ENCODE measurements at regions not wholly inside any gene's neighbourhood (a gene's known extent, or its start where the extent isn't known, plus 50 kb on each side); places are given as distances from the start of the nearest gene placed in this dataset.

- in situ Hi-C loops (cut with MboI; ENCODE audit: low sequenced_read_pairs in 4 of 4): no loop called here
Observed at GRCh38 chr3:87901141-87901540, 157.7 kb downstream of the CGGBP1 start.

GRCh38 chr3:87900061-87900460 lies 158.7 kb downstream of the CGGBP1 start:
- Histone ChIP-seq H3K27ac (no peak overlapping the region), H3K9me3 (no peaks in the 10 kb centered on the region), H3K36me3 (no peaks in the 10 kb centered on the region), H3K4me3 (no peak overlapping the region), H3K27me3 (no peaks in the 10 kb centered on the region), H3K4me1 (no peaks in the 10 kb centered on the region)
- TF ChIP-seq POLR2A (IDR thresholded peaks at IDR 0.05): no peak
- peak in 1 of 5 experiments; percentile 22 for TF ChIP-seq CTCF (IDR thresholded peaks at IDR 0.05 in 4 of 5, conservative IDR thresholded peaks at IDR 0.05 in 1 of 5)
- in situ Hi-C loops (cut with MboI; ENCODE audit: low sequenced_read_pairs in 4 of 4) (no loop called here), intact Hi-C loops (cut with DNase I; ENCODE audit: low total_unique reads) (no loop called here)
- ATAC-seq: no peak
- no peak for DNase-seq

More at GRCh38 chr3:87901141-87901540, 157.7 kb downstream of the CGGBP1 start:
- ATAC-seq (no peak), DNase-seq (no peak)
- H3K27ac ChIP-seq: no peak overlapping the region
- H3K4me1 ChIP-seq: no peaks in the 10 kb centered on the region
- H3K9me3 ChIP-seq: no peaks in the 10 kb centered on the region
- no peaks in the 10 kb centered on the region for H3K27me3 ChIP-seq
- H3K4me3 ChIP-seq: no peak overlapping the region
- TF ChIP-seq CTCF (IDR thresholded peaks at IDR 0.05 in 4 of 5, conservative IDR thresholded peaks at IDR 0.05 in 1 of 5) (no peak), POLR2A (IDR thresholded peaks at IDR 0.05) (no peak)
- H3K36me3 ChIP-seq: no peaks in the 10 kb centered on the region
- intact Hi-C loops (cut with DNase I; ENCODE audit: low total_unique reads): no loop called here

- in situ Hi-C loops (cut with MboI; ENCODE audit: low sequenced_read_pairs in 4 of 4) (no loop called here), intact Hi-C loops (cut with DNase I; ENCODE audit: low total_unique reads) (no loop called here)
- Histone ChIP-seq H3K27ac (no peak overlapping the region), H3K4me3 (no peak overlapping the region), H3K36me3 (no peaks in the 10 kb centered on the region), H3K4me1 (no peaks in the 10 kb centered on the region), H3K27me3 (no peaks in the 10 kb centered on the region), H3K9me3 (no peaks in the 10 kb centered on the region)
- DNase-seq (no peak), ATAC-seq (no peak)
- TF ChIP-seq POLR2A (IDR thresholded peaks at IDR 0.05) (no peak), CTCF (IDR thresholded peaks at IDR 0.05 in 4 of 5, conservative IDR thresholded peaks at IDR 0.05 in 1 of 5) (no peak)
Observed at GRCh38 chr3:87898971-87899370, 159.8 kb downstream of the CGGBP1 start.

- in situ Hi-C loops (cut with MboI; ENCODE audit: low sequenced_read_pairs in 4 of 4): no loop called here
- ATAC-seq: no peak
- intact Hi-C loops (cut with DNase I; ENCODE audit: low total_unique reads): no loop called here
Observed at GRCh38 chr3:87895983-87896382, 162.8 kb downstream of the CGGBP1 start.

More at GRCh38 chr3:87895983-87896382, 162.8 kb downstream of the CGGBP1 start:
- no peak overlapping the region for H3K27ac ChIP-seq
- DNase-seq: no peak
- H3K36me3 ChIP-seq: no peaks in the 10 kb centered on the region
- H3K27me3 ChIP-seq: no peaks in the 10 kb centered on the region
- no peaks in the 10 kb centered on the region for H3K9me3 ChIP-seq
- no peaks in the 10 kb centered on the region for H3K4me1 ChIP-seq
- TF ChIP-seq POLR2A (IDR thresholded peaks at IDR 0.05) (no peak), CTCF (IDR thresholded peaks at IDR 0.05 in 4 of 5, conservative IDR thresholded peaks at IDR 0.05 in 1 of 5) (no peak)
- H3K4me3 ChIP-seq: no peak overlapping the region

Measured in gastrocnemius medialis (tissue), 4 donors.